Transverse colon (tissue), 4 donors: ENCODE measurements at regions not wholly inside any gene's neighbourhood (a gene's known extent, or its start where the extent isn't known, plus 50 kb on each side); places are given as distances from the start of the nearest gene placed in this dataset.

Experiments used
- EP300 ChIP-seq: sonication (generic); formaldehyde crosslinking; IDR thresholded peaks from one replicate; pipeline ENCODE4 v1.6.1; 2017; ENCODE audit warnings: antibody characterized with exemption, low read depth
- POLR2AphosphoS5 ChIP-seq, 3 donors: sonication (generic); formaldehyde crosslinking; IDR thresholded peaks; one replicate each; pipeline ENCODE4 v1.6.1; 2016; ENCODE audit warnings: antibody characterized with exemption in 3 of 3
- TF ChIP-seq, protein P1 (sequence below), 5 experiments: fragments of 200-600 bp in 3 of 5; fragments of 450-650 bp in 2 of 5; sonication (generic) in 3 of 5; IDR thresholded peaks; 1 replicate in 2 of 5; 2 replicates in 3 of 5; pipeline ENCODE4 v1.5.1; 2016 to 2017; ENCODE audit warnings: antibody characterized with exemption in 5 of 5, inconsistent platforms in 3 of 5, mild to moderate bottlenecking in 2 of 5, moderate library complexity in 1 of 5

DNA sequence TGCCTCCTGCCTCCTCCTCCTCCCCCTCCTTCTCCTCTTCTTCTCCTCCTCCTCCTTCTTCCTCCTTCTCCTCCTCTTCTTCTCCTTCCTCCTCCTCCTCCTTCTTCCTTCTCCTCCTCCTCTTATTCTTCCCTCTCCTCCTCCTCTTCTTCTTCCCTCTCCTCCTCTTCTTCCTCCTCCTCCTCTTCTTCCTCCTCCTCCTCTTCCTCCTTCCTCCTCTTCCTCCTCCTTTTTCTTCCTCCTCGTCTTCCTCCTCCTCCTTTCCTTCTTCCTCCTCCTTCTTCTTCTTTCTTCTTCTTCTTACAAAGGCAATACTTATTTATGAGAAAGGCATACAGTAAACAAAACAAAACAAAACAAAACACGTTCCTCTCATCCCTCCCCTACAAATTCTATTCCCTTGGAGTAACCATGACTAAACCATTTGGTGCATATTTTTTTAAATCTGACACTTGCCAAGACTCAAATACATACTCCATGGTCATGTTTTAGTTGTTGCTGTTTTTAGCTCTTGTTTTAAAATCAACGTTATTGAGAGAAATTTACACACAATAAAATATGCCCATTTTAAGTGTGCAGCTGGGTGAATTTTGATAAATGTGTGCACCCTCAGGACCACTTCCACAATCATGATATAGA is 135.6 kb downstream of the FOXD1 start:
- no peak for TF ChIP-seq EP300
- TF ChIP-seq, protein P1, sequence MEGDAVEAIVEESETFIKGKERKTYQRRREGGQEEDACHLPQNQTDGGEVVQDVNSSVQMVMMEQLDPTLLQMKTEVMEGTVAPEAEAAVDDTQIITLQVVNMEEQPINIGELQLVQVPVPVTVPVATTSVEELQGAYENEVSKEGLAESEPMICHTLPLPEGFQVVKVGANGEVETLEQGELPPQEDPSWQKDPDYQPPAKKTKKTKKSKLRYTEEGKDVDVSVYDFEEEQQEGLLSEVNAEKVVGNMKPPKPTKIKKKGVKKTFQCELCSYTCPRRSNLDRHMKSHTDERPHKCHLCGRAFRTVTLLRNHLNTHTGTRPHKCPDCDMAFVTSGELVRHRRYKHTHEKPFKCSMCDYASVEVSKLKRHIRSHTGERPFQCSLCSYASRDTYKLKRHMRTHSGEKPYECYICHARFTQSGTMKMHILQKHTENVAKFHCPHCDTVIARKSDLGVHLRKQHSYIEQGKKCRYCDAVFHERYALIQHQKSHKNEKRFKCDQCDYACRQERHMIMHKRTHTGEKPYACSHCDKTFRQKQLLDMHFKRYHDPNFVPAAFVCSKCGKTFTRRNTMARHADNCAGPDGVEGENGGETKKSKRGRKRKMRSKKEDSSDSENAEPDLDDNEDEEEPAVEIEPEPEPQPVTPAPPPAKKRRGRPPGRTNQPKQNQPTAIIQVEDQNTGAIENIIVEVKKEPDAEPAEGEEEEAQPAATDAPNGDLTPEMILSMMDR (IDR thresholded peaks at IDR 0.05): no peak
- no peak for TF ChIP-seq POLR2AphosphoS5 (IDR thresholded peaks at IDR 0.05)
